Heart left ventricle (tissue), 16 donors: ENCODE measurements at regions not wholly inside any gene's neighbourhood (a gene's known extent, or its start where the extent isn't known, plus 50 kb on each side); places are given as distances from the start of the nearest gene placed in this dataset.

Source experiments
- ATAC-seq, 4 donors: fragments of 200-7000 bp; cut with Tn5 transposase; one replicate each; pipeline ENCODE4 v1.9.1; 2020 to 2022; ENCODE audit warnings: moderate library complexity in 4 of 4, mild to moderate bottlenecking in 3 of 4, moderate number of reproducible peaks in 1 of 4
- DNase-seq, 5 donors: peaks; one replicate each; pipeline ENCODE4 v3.0.0-alpha.2; 2020
- H3K27ac ChIP-seq, 12 donors: fragments of 200-600 bp; sonication (generic) in 4 of 12; one replicate each; pipeline versions ENCODE4 v1.5.0 to v1.8.0; 2016 to 2022; ENCODE audit warnings: mild to moderate bottlenecking in 2 of 12
- H3K27me3 ChIP-seq, 9 donors: fragments of 200-600 bp; sonication (generic) in 2 of 9; one replicate each; pipeline versions ENCODE4 v1.5.1 to v1.8.0; 2016 to 2022; ENCODE audit warnings: mild to moderate bottlenecking in 3 of 9
- H3K36me3 ChIP-seq, 9 donors: fragments of 200-600 bp; sonication (generic) in 2 of 9; one replicate each; pipeline versions ENCODE4 v1.5.0 to v1.8.0; 2018 to 2022; ENCODE audit warnings: mild to moderate bottlenecking in 2 of 9
- H3K4me1 ChIP-seq, 12 donors: fragments of 200-600 bp; sonication (generic) in 4 of 12; one replicate each; pipeline versions ENCODE4 v1.5.0 to v1.8.0; 2016 to 2022; ENCODE audit warnings: mild to moderate bottlenecking in 3 of 12
- H3K4me3 ChIP-seq, 12 donors: fragments of 200-600 bp; sonication (generic) in 4 of 12; one replicate each; pipeline versions ENCODE4 v1.5.0 to v1.8.0; 2017 to 2022; ENCODE audit warnings: mild to moderate bottlenecking in 9 of 12, moderate library complexity in 4 of 12
- H3K9me3 ChIP-seq, 12 donors: fragments of 200-600 bp; sonication (generic) in 4 of 12; one replicate each; pipeline versions ENCODE4 v1.5.0 to v1.8.0; 2016 to 2022; ENCODE audit warnings: mild to moderate bottlenecking in 1 of 12
- CTCF ChIP-seq, 12 donors: fragments of 200-600 bp; sonication (generic) in 4 of 12; IDR thresholded peaks; one replicate each; pipeline versions ENCODE4 v1.5.0 to v1.8.0; 2018 to 2022; ENCODE audit warnings: antibody characterized with exemption in 12 of 12, mild to moderate bottlenecking in 5 of 12
- POLR2A ChIP-seq, 2 donors: fragments of 450-650 bp; IDR thresholded peaks; one replicate each; pipeline ENCODE4 v1.6.1; 2017; ENCODE audit warnings: antibody characterized with exemption in 2 of 2, mild to moderate bottlenecking in 2 of 2, moderate library complexity in 2 of 2
- WGBS, 4 donors: extraction: QIAGEN DNeasy Blood & Tissue Kit in 2 of 4; methylation state at CpG; one replicate each; pipeline versions ENCODE4 v1.1.5 to v1.1.7; 2013 to 2018; 5-methylcytosine and 5-hydroxymethylcytosine counted together
- intact Hi-C, 10 donors: fragments of 100-400 bp; cut with DNase I; formaldehyde crosslinking; loops; one replicate each; pipeline versions ENCODE4 v1.11.1 to v1.14.2; 2022
- donor health status: ischemic (EF 13 %, LVEDD 7.1; RV severe dilation, severe dysfunction).
- donor health status: healthy with polysubstance abuse.
- donor health status: DM: no; HTN: yes; CAD: no.
- donor health status: DM: no; HTN: no; CAD: no.
- donor health status: ischemic (EF 25% LVEDD 6.9; RV normal size, moderate dysfunction).
- donor health status: ischemic (EF 25% LVEDD 5.7; RV mildly dilated, moderate dysfunction).
- donor health status: healthy.
- donor health status: DM: yes; HTN: yes; CAD: no.
- donor health status: ischemic (EF 35%, LVEDD 5.7; RV mildly dilated, moderate dysfunction).
- donor health status: nonischemic (EF 11% LVEDD 7.7; RV severe dilation, severe dysfunction).
- donor health status: DM: yes; HTN: yes; CAD: no.
- donor health status: PGD.
- donor health status: ischemic (EF 29% LVEDD 5.4; RV normal size, mild dysfunction).
- donor health status: nonischemic (EF 23%, LVEDD 6.1; RV moderate dilation, normal function).

GRCh38 chr13:38635030-38635429 is 51.8 kb upstream of the FREM2 start:
- TF ChIP-seq CTCF (IDR thresholded peaks at IDR 0.05) (no peak), POLR2A (IDR thresholded peaks at IDR 0.05) (no peak)
- no peak overlapping the region for H3K4me3 ChIP-seq
- peaks cover 0 to 10% (median 0%) of the 10 kb centered on the region in 9 donors for H3K27me3 ChIP-seq
- H3K27ac ChIP-seq: no peak overlapping the region
- no peaks in the 10 kb centered on the region for H3K36me3 ChIP-seq
- H3K4me1 ChIP-seq: no peaks in the 10 kb centered on the region
- 65 to 74% (median 73%) methylated on average over 4 of the region's 4 CpGs for WGBS, 4 donors
- ATAC-seq (no peak), DNase-seq (no peak)
- intact Hi-C loops: loop anchor here in 1 of 10 donors (10.0 kb wide), 1 partner anchor 540 kb away; no protein-coding TSS in a partner anchor
- no peaks in the 10 kb centered on the region for H3K9me3 ChIP-seq

GRCh38 chr13:38636073-38636472 is 50.8 kb upstream of the FREM2 start:
- TF ChIP-seq CTCF (IDR thresholded peaks at IDR 0.05) (no peak), POLR2A (IDR thresholded peaks at IDR 0.05) (no peak)
- no peak overlapping the region for H3K4me3 ChIP-seq

GRCh38 chr13:38636761-38637160 is 50.1 kb upstream of the FREM2 start:
- DNase-seq: no peak
- H3K27ac ChIP-seq: no peak overlapping the region
- no peak overlapping the region for H3K4me3 ChIP-seq
- 54 to 67% (median 59%) methylated on average over 2 of the region's 2 CpGs for WGBS, 4 donors
- H3K36me3 ChIP-seq: no peaks in the 10 kb centered on the region
- no peaks in the 10 kb centered on the region for H3K9me3 ChIP-seq
- H3K27me3 ChIP-seq: peaks cover 0 to 10% (median 0%) of the 10 kb centered on the region in 9 donors
- intact Hi-C loops: loop anchor here in 1 of 10 donors (10.0 kb wide), 1 partner anchor 542 kb away; no protein-coding TSS in a partner anchor
- H3K4me1 ChIP-seq: no peaks in the 10 kb centered on the region
- ATAC-seq: no peak
- no peak for TF ChIP-seq CTCF (IDR thresholded peaks at IDR 0.05)
- no peak for TF ChIP-seq POLR2A (IDR thresholded peaks at IDR 0.05)

More at GRCh38 chr13:38636073-38636472, 50.8 kb upstream of the FREM2 start:
- 64 to 78% (median 73%) methylated on average over 3 of the region's 3 CpGs for WGBS, 4 donors
- Histone ChIP-seq H3K9me3 (no peaks in the 10 kb centered on the region), H3K27me3 (peaks cover 0 to 10% (median 0%) of the 10 kb centered on the region in 9 donors), H3K27ac (no peak overlapping the region), H3K4me1 (no peaks in the 10 kb centered on the region), H3K36me3 (no peaks in the 10 kb centered on the region)
- DNase-seq (no peak), ATAC-seq (no peak)
- intact Hi-C loops: loop anchor here in 1 of 10 donors (10.0 kb wide), 1 partner anchor 541 kb away; no protein-coding TSS in a partner anchor
